Fibroblast of lung (primary cell): ENCODE measurements at regions not wholly inside any gene's neighbourhood (a gene's known extent, or its start where the extent isn't known, plus 50 kb on each side); places are given as distances from the start of the nearest gene placed in this dataset.

ENCODE experiments used
- DNase-seq, 2 donors: peaks; one replicate each; pipeline versions ENCODE4 v3.0.0 to v3.0.0-alpha.2; 2010; ENCODE audit warnings: low read depth in 2 of 2
- H2AFZ ChIP-seq: 2 replicates; pipeline ENCODE4 v1.5.1; 2012; ENCODE audit warnings: low read length, control low read depth, inconsistent platforms
- H3K27ac ChIP-seq: 2 replicates; pipeline ENCODE4 v1.5.1; 2011; ENCODE audit warnings: low read length, control low read depth; ENCODE audit not compliant: insufficient read depth
- H3K27me3 ChIP-seq: 2 replicates; pipeline ENCODE4 v1.5.1; 2011; ENCODE audit warnings: mild to moderate bottlenecking, low read length; ENCODE audit not compliant: control insufficient read depth, insufficient read depth
- H3K36me3 ChIP-seq: 2 replicates; pipeline ENCODE4 v1.5.1; 2011; ENCODE audit warnings: low read length; ENCODE audit not compliant: control insufficient read depth, insufficient read depth
- H3K4me1 ChIP-seq: 2 replicates; pipeline ENCODE4 v1.5.1; 2011; ENCODE audit warnings: low read length; ENCODE audit not compliant: control insufficient read depth, insufficient read depth; ENCODE audit errors: extremely low read depth
- H3K4me2 ChIP-seq: 2 replicates; pipeline ENCODE4 v1.5.1; 2011; ENCODE audit warnings: low read length, control low read depth; ENCODE audit not compliant: insufficient read depth; ENCODE audit errors: extremely low read depth
- H3K4me3 ChIP-seq, 4 experiments: fragments of 200-600 bp in 1 of 4; sonication (generic) in 1 of 4; replicated peaks in 1 of 4; 2 replicates each; pipeline ENCODE4 v1.5.1; 2011 to 2016; ENCODE audit warnings: low read length in 4 of 4, low read depth in 3 of 4, mild to moderate bottlenecking in 3 of 4, control low read depth in 2 of 4, inconsistent platforms in 1 of 4, mixed read lengths in 1 of 4; ENCODE audit not compliant: insufficient read depth in 1 of 4; ENCODE audit errors: control extremely low read depth in 1 of 4
- H3K79me2 ChIP-seq: 2 replicates; pipeline ENCODE4 v1.5.1; 2012; ENCODE audit warnings: mild to moderate bottlenecking, low read length, inconsistent platforms; ENCODE audit not compliant: control insufficient read depth, insufficient read depth
- H3K9ac ChIP-seq: 2 replicates; pipeline ENCODE4 v1.5.1; 2011; ENCODE audit warnings: mild to moderate bottlenecking, low read length, control low read depth; ENCODE audit not compliant: insufficient read depth
- H3K9me3 ChIP-seq: 2 replicates; pipeline ENCODE4 v1.5.1; 2012; ENCODE audit warnings: low read depth, low read length; ENCODE audit not compliant: control insufficient read depth, insufficient read depth
- H4K20me1 ChIP-seq: 2 replicates; pipeline ENCODE4 v1.5.1; 2011; ENCODE audit warnings: low read length; ENCODE audit not compliant: control insufficient read depth, insufficient read depth; ENCODE audit errors: extremely low read depth
- CTCF ChIP-seq, 2 donors: IDR thresholded peaks in 1 of 2; conservative IDR thresholded peaks in 1 of 2; 1 replicate in 1 of 2; 2 replicates in 1 of 2; pipeline ENCODE4 v1.5.1; 2011 to 2012; ENCODE audit warnings: low read length in 2 of 2, control low read depth in 1 of 2, inconsistent platforms in 1 of 2, low read depth in 1 of 2, mild to moderate bottlenecking in 1 of 2
- EZH2 ChIP-seq: IDR thresholded peaks from 2 replicates; pipeline ENCODE4 v1.5.1; 2012; ENCODE audit warnings: low read length, control low read depth, mild to moderate bottlenecking; ENCODE audit errors: missing control alignments

- TF ChIP-seq EZH2 (no peak), CTCF (conservative IDR thresholded peaks at IDR 0.05 in 1 of 2, IDR thresholded peaks at IDR 0.05 in 1 of 2; ENCODE audit: low read depth in 1 of 2, low read length in 2 of 2) (no peak)
- DNase-seq = no peak
- H3K27ac ChIP-seq = no peak overlapping the region
- H3K4me3 ChIP-seq = no peak overlapping the region
- no peaks in the 10 kb centered on the region for H3K9me3 ChIP-seq
- H4K20me1 ChIP-seq = no peaks in the 10 kb centered on the region
- H3K79me2 ChIP-seq = no peaks in the 10 kb centered on the region
- H3K9ac ChIP-seq = no peak overlapping the region
- H2AFZ ChIP-seq = no peak overlapping the region
- no peaks in the 10 kb centered on the region for H3K27me3 ChIP-seq
- no peaks in the 10 kb centered on the region for H3K4me1 ChIP-seq
- H3K36me3 ChIP-seq = no peaks in the 10 kb centered on the region
- H3K4me2 ChIP-seq = no peak overlapping the region
Observed at GRCh38 chr3:34239875-34240274, 441.4 kb downstream of the PDCD6IP start.

GRCh38 chr3:34247401-34247800 is 449.0 kb downstream of the PDCD6IP start:
- Histone ChIP-seq H2AFZ (no peak overlapping the region), H4K20me1 (no peaks in the 10 kb centered on the region), H3K4me3 (no peak overlapping the region), H3K4me2 (no peak overlapping the region), H3K4me1 (no peaks in the 10 kb centered on the region), H3K9me3 (no peaks in the 10 kb centered on the region), H3K27me3 (no peaks in the 10 kb centered on the region), H3K27ac (no peak overlapping the region), H3K9ac (no peak overlapping the region), H3K79me2 (no peaks in the 10 kb centered on the region), H3K36me3 (no peaks in the 10 kb centered on the region)
- DNase-seq = no peak
- TF ChIP-seq CTCF (conservative IDR thresholded peaks at IDR 0.05 in 1 of 2, IDR thresholded peaks at IDR 0.05 in 1 of 2; ENCODE audit: low read depth in 1 of 2, low read length in 2 of 2) = no peak

- no peaks in the 10 kb centered on the region for H3K4me1 ChIP-seq
- H3K27me3 ChIP-seq = no peaks in the 10 kb centered on the region
- H3K36me3 ChIP-seq = no peaks in the 10 kb centered on the region
- no peaks in the 10 kb centered on the region for H3K79me2 ChIP-seq
- H3K4me2 ChIP-seq = no peak overlapping the region
- no peak overlapping the region for H3K4me3 ChIP-seq
- DNase-seq = no peak
- H3K27ac ChIP-seq = no peak overlapping the region
- TF ChIP-seq CTCF (conservative IDR thresholded peaks at IDR 0.05 in 1 of 2, IDR thresholded peaks at IDR 0.05 in 1 of 2; ENCODE audit: low read depth in 1 of 2, low read length in 2 of 2) = no peak
- TF ChIP-seq EZH2 = no peak
- H4K20me1 ChIP-seq = no peaks in the 10 kb centered on the region
- H2AFZ ChIP-seq = no peak overlapping the region
- no peaks in the 10 kb centered on the region for H3K9me3 ChIP-seq
- H3K9ac ChIP-seq = no peak overlapping the region
Observed at GRCh38 chr3:34248352-34248751, 449.9 kb downstream of the PDCD6IP start.
